ENCODE measurements at regions not wholly inside any gene's neighbourhood (a gene's known extent, or its start where the extent isn't known, plus 50 kb on each side); places are given as distances from the start of the nearest gene placed in this dataset.

DNA sequence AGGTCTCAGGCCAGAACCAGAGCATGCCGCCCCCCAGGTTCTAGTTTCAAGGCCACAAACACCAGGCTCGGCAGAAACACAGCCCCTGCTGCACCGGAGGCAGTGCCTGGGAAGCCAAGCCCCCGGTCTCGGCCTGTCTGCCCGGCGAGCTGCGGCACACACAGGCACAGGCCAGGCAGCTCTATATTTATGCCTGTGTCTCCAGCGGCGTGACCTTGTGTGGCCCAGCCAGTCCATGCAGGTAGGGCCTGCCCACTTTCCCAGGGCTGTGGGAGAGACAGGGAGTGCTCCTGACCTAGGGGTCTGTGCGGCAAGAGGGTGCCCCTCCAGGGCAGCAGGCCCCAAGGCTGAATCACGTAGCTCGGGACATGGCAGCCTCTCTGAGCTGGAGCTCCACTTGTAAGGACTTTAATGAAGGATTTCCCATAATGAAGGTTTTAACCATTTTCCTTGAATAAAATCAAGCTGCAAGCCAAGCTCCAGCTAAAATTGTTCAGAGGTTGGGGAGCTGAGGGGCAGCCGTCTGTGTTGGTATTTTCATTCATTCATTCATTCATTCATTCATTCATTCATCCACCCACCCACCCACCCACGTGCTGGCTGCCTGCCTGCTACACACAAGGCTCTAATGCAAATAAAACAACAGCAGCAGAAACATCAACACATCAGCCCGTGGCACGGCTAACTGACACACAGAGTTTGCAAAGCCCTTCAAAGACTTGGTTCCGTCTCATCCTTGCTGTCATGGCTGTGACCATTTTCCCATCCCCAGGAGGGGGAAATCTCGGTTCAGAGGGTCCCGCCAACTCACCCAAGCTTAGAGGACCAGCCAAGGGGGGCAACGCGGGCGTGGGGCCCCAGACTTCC is 92.0 kb downstream of the RFLNA start:
- intact Hi-C loops (cut with DNase I; ENCODE audit: low total_unique reads): loop anchor here (10.0 kb wide), 1 partner anchor 178 kb away; the partner anchor contains the start of gene NCOR2

DNA sequence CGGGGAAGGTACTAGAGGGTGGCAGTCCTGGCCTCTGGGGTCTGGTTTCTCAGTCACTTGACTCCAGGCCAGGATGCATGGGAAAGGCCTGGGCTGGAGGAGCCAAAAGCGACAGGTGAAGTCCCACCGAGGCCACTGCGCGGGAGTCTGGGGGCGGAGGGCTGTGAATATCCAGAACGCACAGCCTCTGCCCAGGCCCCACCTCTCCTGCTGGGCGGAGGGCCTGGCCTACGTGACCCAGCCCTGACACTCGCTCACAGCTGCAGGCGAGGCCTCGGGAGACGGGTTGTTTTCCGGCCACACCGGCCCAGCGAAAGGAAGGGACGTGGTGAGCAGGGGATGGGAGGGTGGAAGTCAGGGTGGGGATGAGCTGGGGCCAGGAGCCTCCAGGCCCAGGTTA is 91.2 kb downstream of the RFLNA start:
- intact Hi-C loops (cut with DNase I; ENCODE audit: low total_unique reads): loop anchor here (10.0 kb wide), 1 partner anchor 179 kb away; the partner anchor contains the start of gene NCOR2
- H3K27ac ChIP-seq: peak overlapping the region; percentile 53 to 68
- WGBS, 2 donors: 23 to 50% methylated on average over 1 to 17 of the region's 17 CpGs
- H3K4me3 ChIP-seq: no peak overlapping the region
- H3K27me3 ChIP-seq: no peaks in the 10 kb centered on the region
- no peak for TF ChIP-seq POLR2A (IDR thresholded peaks at IDR 0.05)
- TF ChIP-seq, protein P1, sequence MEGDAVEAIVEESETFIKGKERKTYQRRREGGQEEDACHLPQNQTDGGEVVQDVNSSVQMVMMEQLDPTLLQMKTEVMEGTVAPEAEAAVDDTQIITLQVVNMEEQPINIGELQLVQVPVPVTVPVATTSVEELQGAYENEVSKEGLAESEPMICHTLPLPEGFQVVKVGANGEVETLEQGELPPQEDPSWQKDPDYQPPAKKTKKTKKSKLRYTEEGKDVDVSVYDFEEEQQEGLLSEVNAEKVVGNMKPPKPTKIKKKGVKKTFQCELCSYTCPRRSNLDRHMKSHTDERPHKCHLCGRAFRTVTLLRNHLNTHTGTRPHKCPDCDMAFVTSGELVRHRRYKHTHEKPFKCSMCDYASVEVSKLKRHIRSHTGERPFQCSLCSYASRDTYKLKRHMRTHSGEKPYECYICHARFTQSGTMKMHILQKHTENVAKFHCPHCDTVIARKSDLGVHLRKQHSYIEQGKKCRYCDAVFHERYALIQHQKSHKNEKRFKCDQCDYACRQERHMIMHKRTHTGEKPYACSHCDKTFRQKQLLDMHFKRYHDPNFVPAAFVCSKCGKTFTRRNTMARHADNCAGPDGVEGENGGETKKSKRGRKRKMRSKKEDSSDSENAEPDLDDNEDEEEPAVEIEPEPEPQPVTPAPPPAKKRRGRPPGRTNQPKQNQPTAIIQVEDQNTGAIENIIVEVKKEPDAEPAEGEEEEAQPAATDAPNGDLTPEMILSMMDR (IDR thresholded peaks at IDR 0.05): no peak
- peak; percentile 62 for DNase-seq
- H3K4me1 ChIP-seq: peaks cover 60% of the 10 kb centered on the region
- no peaks in the 10 kb centered on the region for H3K9me3 ChIP-seq
- H3K36me3 ChIP-seq (ENCODE audit: low read depth, missing control alignments): no peaks in the 10 kb centered on the region

More for the DNA sequence above, 92.0 kb downstream of the RFLNA start:
- peaks cover 56% of the 10 kb centered on the region for H3K4me1 ChIP-seq
- H3K27me3 ChIP-seq: no peaks in the 10 kb centered on the region
- no peak for DNase-seq
- no peaks in the 10 kb centered on the region for H3K36me3 ChIP-seq (ENCODE audit: low read depth, missing control alignments)
- peak overlapping the region; percentile 80 to 82 for H3K27ac ChIP-seq
- TF ChIP-seq POLR2A (IDR thresholded peaks at IDR 0.05): no peak
- TF ChIP-seq, protein P1 (IDR thresholded peaks at IDR 0.05): no peak
- WGBS, 2 donors: 31 to 35% methylated on average over 10 to 23 of the region's 23 CpGs
- H3K4me3 ChIP-seq: peak overlapping the region in 1 of 2 donors; percentile 59
- H3K9me3 ChIP-seq: no peaks in the 10 kb centered on the region

DNA sequence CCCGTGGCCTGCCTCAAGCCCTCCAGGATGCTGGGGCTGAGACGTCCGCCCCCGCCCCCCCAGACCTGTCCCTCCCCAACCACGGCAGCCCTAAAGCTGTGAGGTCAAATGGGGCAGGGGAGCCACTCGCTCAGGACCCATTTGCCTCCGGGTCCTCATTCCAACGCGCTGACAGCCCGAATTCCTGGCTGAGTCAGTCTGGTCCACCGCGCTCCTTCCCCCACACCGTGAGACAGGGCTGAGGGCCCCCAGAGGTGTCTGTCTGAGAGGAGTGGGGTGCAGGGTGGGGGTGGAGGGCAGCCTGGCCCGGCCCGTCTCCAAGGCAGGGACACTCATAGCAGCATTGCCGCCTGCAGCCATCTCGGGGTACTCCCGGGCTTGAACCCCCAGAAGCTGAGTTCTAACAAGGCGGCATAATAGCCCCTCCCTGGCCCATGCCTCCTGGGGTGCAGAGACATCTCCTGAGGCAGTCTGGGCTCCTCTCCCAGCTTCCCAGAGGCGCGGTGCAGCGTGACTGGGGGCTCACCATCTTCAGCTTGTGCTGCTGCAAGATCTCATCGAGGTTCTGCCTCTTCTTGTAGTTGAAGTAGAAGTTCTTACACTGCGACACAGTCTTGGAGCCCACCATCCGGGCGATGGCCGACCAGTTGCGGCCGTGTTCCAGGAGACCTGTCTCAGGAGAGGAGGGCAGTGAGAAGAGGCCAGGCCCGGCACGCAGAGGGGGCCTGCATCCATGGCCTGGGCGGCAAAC is 90.5 kb downstream of the RFLNA start:
- Histone ChIP-seq H3K27me3 (no peaks in the 10 kb centered on the region), H3K4me1 (peaks cover 60% of the 10 kb centered on the region), H3K27ac (peak overlapping the region; percentile 31 to 53), H3K36me3 (ENCODE audit: low read depth, missing control alignments) (no peaks in the 10 kb centered on the region), H3K4me3 (no peak overlapping the region), H3K9me3 (no peaks in the 10 kb centered on the region)
- WGBS, 2 donors: 53 to 81% methylated on average over 4 to 32 of the region's 32 CpGs
- TF ChIP-seq POLR2A (IDR thresholded peaks at IDR 0.05): no peak
- TF ChIP-seq, protein P1 (IDR thresholded peaks at IDR 0.05): no peak
- intact Hi-C loops (cut with DNase I; ENCODE audit: low total_unique reads): loop anchor here (10.0 kb wide), 1 partner anchor 179 kb away; the partner anchor contains the start of gene NCOR2
- no peak for DNase-seq

DNA sequence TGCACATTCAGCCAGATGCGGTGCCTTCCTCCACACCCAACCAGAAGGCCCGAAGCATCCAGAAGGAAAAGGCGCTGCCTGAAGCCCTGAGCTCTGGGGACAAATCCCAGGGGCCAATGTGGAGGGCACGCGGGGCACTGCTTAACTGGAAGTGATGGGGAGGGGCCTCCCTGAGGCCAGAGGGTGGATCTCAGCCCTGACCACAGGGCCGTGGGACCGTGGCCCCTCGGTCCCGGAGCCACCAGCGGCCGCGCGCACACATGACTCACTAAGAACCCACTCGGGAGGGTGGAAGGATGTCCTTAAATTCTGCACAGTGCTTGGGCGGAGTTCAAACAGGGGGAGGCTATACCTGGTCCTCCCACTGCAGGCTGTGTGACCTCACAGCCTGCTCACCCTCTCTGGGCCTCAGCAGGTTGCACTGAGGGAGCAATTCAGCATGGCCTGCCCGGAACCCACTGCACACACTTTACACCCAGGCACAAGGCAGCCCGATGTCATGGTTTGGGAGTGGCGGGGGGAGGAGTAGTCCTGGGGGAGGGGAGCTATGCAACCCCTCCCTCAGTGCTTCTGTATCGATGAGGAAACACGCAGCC is 89.5 kb downstream of the RFLNA start:
- TF ChIP-seq POLR2A (IDR thresholded peaks at IDR 0.05): no peak
- TF ChIP-seq, protein P1 (IDR thresholded peaks at IDR 0.05): no peak
- peaks cover 61% of the 10 kb centered on the region for H3K4me1 ChIP-seq
- H3K36me3 ChIP-seq (ENCODE audit: low read depth, missing control alignments): no peaks in the 10 kb centered on the region
- no peak overlapping the region for H3K4me3 ChIP-seq
- 86 to 90% methylated on average over 6 to 20 of the region's 20 CpGs for WGBS, 2 donors
- no peak overlapping the region for H3K27ac ChIP-seq
- DNase-seq: no peak
- H3K27me3 ChIP-seq: no peaks in the 10 kb centered on the region
- no peaks in the 10 kb centered on the region for H3K9me3 ChIP-seq
- intact Hi-C loops (cut with DNase I; ENCODE audit: low total_unique reads): loop anchor here (10.0 kb wide), 1 partner anchor 180 kb away; the partner anchor contains the start of gene NCOR2
